ENCODE measurements at regions not wholly inside any gene's neighbourhood (a gene's known extent, or its start where the extent isn't known, plus 50 kb on each side); places are given as distances from the start of the nearest gene placed in this dataset.

DNA sequence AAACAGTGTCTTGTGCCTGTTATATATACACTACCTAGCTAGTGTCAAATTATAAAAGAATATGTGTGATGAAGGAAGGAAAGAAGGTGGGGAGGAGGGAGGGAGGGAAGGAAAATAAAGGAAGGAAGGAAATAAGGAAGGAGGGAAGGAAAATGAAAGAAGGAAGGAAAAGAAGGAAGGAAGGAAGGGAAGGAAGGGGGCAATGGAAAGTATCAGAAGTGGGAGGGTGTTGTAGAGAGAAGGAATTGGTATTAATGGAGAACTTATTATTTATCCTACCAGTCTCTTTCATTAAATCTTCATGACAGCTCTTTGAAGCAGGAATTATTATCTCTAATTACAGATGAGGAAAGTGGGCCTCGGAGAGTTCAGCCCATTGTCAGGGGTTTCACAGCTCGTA is 202.4 kb downstream of the SAMD5 start:
- Histone ChIP-seq H3K9me3 (replicated peaks) (no peaks in the 10 kb centered on the region), H3K36me3 (no peaks in the 10 kb centered on the region), H3K4me3 (no peak overlapping the region), H3K27me3 (replicated peaks) (no peaks in the 10 kb centered on the region), H3K4me1 (replicated peaks) (peaks cover 7% of the 10 kb centered on the region), H3K27ac (no peak overlapping the region)
- DNase-seq (ENCODE audit: low read depth in 1 of 2, low spot score in 2 of 2), result no peak

DNA sequence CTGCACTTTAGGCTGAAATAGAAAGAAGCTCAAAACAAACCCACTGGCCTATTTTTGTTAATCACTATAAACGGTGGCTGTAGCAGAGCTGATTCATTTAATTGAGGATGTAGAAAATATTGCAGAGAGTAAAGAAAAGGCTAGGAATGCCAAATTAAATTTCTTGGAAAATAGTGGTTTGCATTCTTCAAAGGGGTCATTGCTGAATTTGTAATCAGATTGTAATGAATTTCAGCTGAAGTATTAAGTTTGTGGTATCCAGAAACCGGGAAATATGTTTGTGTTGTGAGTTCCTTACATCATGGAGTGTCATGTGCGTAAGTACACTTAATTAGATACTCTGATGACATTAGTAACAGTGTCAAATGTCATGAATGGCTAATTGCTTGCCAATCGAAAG is 203.0 kb downstream of the SAMD5 start:
- no peak overlapping the region for H3K4me3 ChIP-seq
- H3K4me1 ChIP-seq (replicated peaks), result peaks cover 7% of the 10 kb centered on the region
- H3K36me3 ChIP-seq, result no peaks in the 10 kb centered on the region
- no peaks in the 10 kb centered on the region for H3K9me3 ChIP-seq (replicated peaks)
- DNase-seq (ENCODE audit: low read depth in 1 of 2, low spot score in 2 of 2), result no peak
- H3K27me3 ChIP-seq (replicated peaks), result no peaks in the 10 kb centered on the region
- no peak overlapping the region for H3K27ac ChIP-seq

DNA sequence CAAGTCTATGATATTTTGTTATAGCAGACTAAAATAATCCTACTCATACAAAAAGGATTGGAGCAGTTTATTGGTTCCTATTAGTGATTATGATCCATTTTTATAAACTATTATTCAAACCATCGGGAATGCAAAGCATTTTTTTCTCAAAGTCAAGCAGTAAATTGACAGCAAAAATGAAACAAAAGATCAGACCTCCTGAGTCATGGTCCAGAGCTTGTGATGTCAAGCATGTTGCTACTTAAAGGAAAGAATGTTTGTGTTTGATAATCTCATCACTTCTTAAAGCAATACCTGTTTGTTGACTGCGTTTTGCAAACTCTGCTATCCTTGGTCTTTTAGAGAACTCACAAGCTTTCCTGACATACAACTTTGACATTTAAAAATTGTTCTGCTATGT is 204.4 kb downstream of the SAMD5 start:
- Histone ChIP-seq H3K36me3 (no peaks in the 10 kb centered on the region), H3K4me3 (no peak overlapping the region), H3K9me3 (replicated peaks) (no peaks in the 10 kb centered on the region), H3K27me3 (replicated peaks) (no peaks in the 10 kb centered on the region), H3K4me1 (replicated peaks) (peaks cover 7% of the 10 kb centered on the region), H3K27ac (no peak overlapping the region)
- DNase-seq (ENCODE audit: low read depth in 1 of 2, low spot score in 2 of 2), result no peak

DNA sequence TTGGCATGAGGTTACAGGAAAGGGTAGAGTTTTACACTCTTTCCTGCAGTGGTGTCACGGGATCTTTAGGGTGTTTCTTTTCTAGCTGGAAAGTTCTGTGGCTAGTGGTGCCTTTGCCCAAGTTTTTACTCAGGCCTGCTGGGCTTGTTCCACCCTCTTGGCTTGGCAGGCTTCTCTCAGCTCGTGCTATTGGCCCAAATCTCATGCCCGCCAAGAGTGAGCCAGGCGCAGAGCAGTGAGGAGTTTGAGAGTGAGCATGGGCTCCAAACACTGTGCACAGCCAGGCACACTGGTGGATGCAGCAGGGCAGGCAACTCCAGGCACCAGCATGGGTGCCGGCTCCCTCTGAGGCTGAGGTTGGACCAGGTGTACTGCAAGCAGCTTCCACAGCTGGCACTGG is 206.5 kb downstream of the SAMD5 start:
- Histone ChIP-seq H3K27me3 (replicated peaks) (no peaks in the 10 kb centered on the region), H3K4me1 (replicated peaks) (no peaks in the 10 kb centered on the region; the same call in 1 of the 2 replicates), H3K9me3 (replicated peaks) (no peaks in the 10 kb centered on the region), H3K4me3 (no peak overlapping the region), H3K27ac (no peak overlapping the region), H3K36me3 (no peaks in the 10 kb centered on the region)
- no peak for DNase-seq (ENCODE audit: low read depth in 1 of 2, low spot score in 2 of 2)

DNA sequence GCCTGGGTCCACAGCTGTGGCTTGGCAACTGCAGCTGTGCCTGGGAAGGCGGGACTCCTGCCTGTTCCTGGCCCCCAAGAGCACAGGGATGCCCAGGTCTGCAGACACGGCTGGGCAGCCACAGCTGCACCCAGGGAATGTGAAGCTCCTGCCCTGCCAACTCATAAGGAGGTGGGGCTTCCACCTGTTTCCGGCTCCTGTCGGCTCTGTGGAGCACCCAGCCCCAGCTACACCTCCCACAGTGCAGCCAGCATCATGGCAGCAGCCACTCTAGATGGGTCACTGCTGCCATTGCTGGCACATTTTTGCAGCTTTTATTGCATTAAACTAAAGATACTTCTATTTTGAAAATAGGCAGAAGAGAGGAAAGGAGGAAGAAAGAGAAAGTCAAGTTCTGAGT is 207.9 kb downstream of the SAMD5 start:
- no peak for DNase-seq (ENCODE audit: low read depth in 1 of 2, low spot score in 2 of 2)
- no peaks in the 10 kb centered on the region for H3K4me1 ChIP-seq (replicated peaks)

DNA sequence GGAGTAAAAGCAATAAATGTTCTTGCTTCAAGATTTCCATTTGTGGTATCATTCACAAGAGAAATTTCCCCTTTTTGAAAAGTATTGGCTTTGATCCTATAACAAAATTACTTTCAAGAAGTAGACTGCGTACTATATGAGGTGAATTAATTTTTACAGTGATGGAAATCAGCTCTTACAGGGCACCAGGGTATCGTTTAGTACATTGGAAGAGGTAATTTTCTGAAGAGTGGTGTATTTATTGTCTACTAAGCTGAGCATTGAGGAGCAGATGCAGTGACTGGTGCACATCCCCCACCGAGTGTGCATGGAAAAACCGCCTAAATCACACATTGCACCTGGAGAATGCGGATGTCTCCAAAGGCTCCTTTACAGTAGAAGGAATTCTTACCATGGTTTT is 209.5 kb downstream of the SAMD5 start:
- no peaks in the 10 kb centered on the region for H3K27me3 ChIP-seq (replicated peaks)

More for the DNA sequence above, 207.9 kb downstream of the SAMD5 start:
- H3K4me3 ChIP-seq, result no peak overlapping the region
- no peaks in the 10 kb centered on the region for H3K36me3 ChIP-seq
- H3K27me3 ChIP-seq (replicated peaks), result no peaks in the 10 kb centered on the region
- H3K27ac ChIP-seq, result no peak overlapping the region
- no peaks in the 10 kb centered on the region for H3K9me3 ChIP-seq (replicated peaks)

DNA sequence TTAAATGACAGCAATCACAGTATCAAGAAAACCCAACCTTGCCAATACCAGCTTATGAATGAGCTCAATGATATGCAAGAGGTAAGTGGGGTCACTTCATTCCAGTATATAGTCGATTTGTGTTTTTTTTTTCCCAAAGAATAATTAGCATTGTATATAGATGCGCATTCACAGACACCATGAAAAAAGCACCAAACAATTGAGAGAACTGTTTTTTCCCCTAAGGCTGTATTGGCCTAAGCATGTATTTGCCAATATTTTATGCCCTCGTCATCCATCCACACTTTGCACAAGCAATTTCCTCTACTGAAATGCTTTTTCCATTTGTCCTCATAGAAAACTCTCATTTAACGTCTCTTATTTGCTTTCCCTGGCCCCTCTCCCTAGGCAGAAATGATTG is 213.7 kb downstream of the SAMD5 start:
- Histone ChIP-seq H3K4me3 (no peak overlapping the region), H3K4me1 (replicated peaks) (no peaks in the 10 kb centered on the region), H3K36me3 (no peaks in the 10 kb centered on the region), H3K9me3 (replicated peaks) (no peaks in the 10 kb centered on the region), H3K27ac (no peak overlapping the region), H3K27me3 (replicated peaks) (no peaks in the 10 kb centered on the region)
- DNase-seq (ENCODE audit: low read depth in 1 of 2, low spot score in 2 of 2), result no peak

More for the DNA sequence above, 209.5 kb downstream of the SAMD5 start:
- Histone ChIP-seq H3K27ac (no peak overlapping the region), H3K4me1 (replicated peaks) (no peaks in the 10 kb centered on the region), H3K36me3 (no peaks in the 10 kb centered on the region), H3K4me3 (no peak overlapping the region), H3K9me3 (replicated peaks) (no peaks in the 10 kb centered on the region)
- DNase-seq (ENCODE audit: low read depth in 1 of 2, low spot score in 2 of 2), result no peak

DNA sequence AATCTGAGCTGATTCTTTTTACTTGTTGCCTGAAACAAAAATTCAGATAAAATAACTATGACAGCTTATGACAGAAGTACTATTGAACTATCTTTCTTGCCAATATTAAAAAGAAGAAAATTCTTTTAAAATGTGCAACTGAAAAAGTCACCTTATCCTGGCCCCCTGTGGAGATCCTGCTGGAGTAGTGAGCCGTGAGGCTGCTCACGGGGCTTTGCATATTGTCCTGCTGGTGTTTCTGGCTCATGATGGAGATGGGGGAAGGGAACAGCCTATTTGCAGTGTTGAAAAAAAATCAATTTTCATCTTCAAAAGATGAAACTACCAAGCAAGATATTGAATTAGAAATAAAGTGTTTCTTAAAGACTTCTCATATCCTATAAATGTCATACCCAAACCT is 216.0 kb downstream of the SAMD5 start:
- Histone ChIP-seq H3K4me1 (replicated peaks) (no peaks in the 10 kb centered on the region), H3K9me3 (replicated peaks) (no peaks in the 10 kb centered on the region), H3K27ac (no peak overlapping the region), H3K4me3 (no peak overlapping the region), H3K27me3 (replicated peaks) (no peaks in the 10 kb centered on the region), H3K36me3 (no peaks in the 10 kb centered on the region)
- DNase-seq (ENCODE audit: low read depth in 1 of 2, low spot score in 2 of 2), result no peak

DNA sequence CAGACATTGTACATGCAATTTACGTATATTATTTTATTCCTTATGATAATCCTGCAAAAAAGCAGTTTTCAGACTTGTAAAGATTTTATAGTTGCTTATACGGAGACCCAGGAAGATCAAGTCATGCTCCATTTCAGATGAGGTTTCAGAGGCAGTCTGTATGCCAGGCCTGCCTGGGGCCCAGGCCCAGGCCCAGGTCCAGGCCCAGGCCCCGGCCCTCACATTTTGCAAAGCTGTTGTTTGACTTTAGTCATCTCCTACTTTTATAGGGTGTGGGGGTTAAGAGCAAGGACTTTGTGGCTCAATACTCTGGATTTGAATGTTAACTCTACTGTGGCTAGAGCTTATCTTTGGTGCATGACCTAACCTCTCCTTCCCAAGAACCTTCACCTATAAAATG is 217.9 kb downstream of the SAMD5 start:
- Histone ChIP-seq H3K4me1 (replicated peaks) (no peaks in the 10 kb centered on the region), H3K9me3 (replicated peaks) (no peaks in the 10 kb centered on the region), H3K36me3 (no peaks in the 10 kb centered on the region), H3K27ac (no peak overlapping the region), H3K4me3 (no peak overlapping the region), H3K27me3 (replicated peaks) (no peaks in the 10 kb centered on the region)
- DNase-seq (ENCODE audit: low read depth in 1 of 2, low spot score in 2 of 2), result no peak

DNA sequence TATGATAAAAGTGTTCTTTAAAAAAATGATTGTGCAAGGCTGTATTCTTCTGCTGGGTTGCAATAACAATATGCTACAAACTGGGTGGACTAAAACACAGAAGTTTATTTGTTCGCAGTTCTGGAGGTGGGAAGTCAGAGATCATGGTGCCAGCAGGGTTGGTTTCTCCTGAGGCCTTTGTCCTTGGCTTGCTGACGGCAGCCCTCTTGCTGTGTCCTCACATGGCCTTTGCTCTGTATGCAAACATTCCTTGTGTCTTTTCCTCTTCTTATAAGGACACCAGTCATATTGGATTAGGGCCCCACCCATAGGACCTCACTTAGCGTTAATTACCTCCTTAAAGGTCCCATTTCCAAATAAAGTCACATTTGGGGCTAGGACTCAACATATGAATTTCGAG is 220.4 kb downstream of the SAMD5 start:
- DNase-seq (ENCODE audit: low read depth in 1 of 2, low spot score in 2 of 2), result no peak
- Histone ChIP-seq H3K27me3 (replicated peaks) (no peaks in the 10 kb centered on the region), H3K4me1 (replicated peaks) (no peaks in the 10 kb centered on the region), H3K4me3 (no peak overlapping the region), H3K9me3 (replicated peaks) (no peaks in the 10 kb centered on the region), H3K36me3 (no peaks in the 10 kb centered on the region), H3K27ac (no peak overlapping the region)

DNA sequence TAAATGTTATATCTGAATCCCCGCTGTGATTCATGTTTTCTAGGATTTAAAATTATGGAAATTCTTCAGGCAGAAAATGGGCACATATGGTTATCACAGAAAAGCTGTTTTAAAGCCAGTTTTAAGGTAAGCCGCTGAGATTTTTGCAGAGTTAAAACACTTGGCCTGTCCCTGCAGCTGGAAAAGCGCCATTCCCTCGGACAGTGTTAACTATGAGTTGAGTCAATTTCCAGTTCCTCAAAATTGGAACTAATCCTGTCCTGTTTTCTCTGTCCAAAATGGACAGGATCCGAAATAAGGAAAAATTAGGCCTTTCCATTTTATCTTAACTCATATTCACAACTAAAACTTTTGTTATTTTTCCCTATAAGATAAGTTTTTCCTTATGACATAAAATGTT is 225.2 kb downstream of the SAMD5 start:
- Histone ChIP-seq H3K9me3 (replicated peaks) (no peaks in the 10 kb centered on the region), H3K4me1 (replicated peaks) (no peaks in the 10 kb centered on the region), H3K27ac (no peak overlapping the region), H3K36me3 (no peaks in the 10 kb centered on the region), H3K4me3 (no peak overlapping the region), H3K27me3 (replicated peaks) (no peaks in the 10 kb centered on the region)
- no peak for DNase-seq (ENCODE audit: low read depth in 1 of 2, low spot score in 2 of 2)

DNA sequence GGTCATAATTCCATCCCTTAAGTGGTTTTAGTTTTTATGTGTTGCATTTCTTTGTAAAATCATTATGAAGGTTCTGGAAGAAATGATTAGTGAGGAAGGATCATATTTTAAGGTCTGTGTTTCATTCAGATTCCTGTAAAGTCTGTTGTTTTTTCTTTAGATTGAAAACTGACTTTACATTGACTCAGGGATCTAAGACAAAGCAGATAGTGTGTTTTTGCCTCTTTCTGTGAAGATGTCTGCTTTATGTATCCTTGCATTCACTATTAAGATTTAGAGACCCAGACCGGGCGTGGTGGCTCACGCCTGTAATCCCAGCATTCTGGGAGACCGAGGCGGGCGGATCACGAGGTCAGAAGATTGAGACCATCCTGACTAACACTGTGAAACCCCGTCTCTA is 225.7 kb downstream of the SAMD5 start:
- H3K36me3 ChIP-seq, result no peaks in the 10 kb centered on the region
- no peak overlapping the region for H3K27ac ChIP-seq
- no peak overlapping the region for H3K4me3 ChIP-seq
- DNase-seq (ENCODE audit: low read depth in 1 of 2, low spot score in 2 of 2), result no peak
- H3K27me3 ChIP-seq (replicated peaks), result no peaks in the 10 kb centered on the region
- H3K9me3 ChIP-seq (replicated peaks), result no peaks in the 10 kb centered on the region
- H3K4me1 ChIP-seq (replicated peaks), result no peaks in the 10 kb centered on the region

DNA sequence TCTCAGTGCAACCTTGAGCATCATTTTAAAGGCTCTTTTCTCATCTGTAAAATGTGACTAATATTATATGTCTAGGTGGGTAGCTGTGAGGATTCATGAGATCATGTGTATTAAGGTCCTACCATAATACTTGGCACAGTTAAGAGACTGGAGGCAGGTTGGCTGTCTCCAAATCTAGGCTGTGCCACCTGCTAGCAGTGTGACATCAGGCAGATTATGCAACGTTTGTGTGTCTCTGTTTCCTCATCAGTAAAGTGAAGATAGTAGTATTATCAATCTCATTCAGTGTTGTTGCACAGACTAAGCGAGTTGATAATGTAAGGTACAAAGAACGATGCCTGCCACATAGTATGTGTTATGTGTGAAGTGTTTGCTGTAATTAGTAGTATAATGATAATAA is 227.4 kb downstream of the SAMD5 start:
- no peaks in the 10 kb centered on the region for H3K9me3 ChIP-seq (replicated peaks)
- H3K27ac ChIP-seq, result no peak overlapping the region
- no peaks in the 10 kb centered on the region for H3K36me3 ChIP-seq
- DNase-seq (ENCODE audit: low read depth in 1 of 2, low spot score in 2 of 2), result no peak
- H3K27me3 ChIP-seq (replicated peaks), result no peaks in the 10 kb centered on the region
- H3K4me1 ChIP-seq (replicated peaks), result no peaks in the 10 kb centered on the region
- no peak overlapping the region for H3K4me3 ChIP-seq

DNA sequence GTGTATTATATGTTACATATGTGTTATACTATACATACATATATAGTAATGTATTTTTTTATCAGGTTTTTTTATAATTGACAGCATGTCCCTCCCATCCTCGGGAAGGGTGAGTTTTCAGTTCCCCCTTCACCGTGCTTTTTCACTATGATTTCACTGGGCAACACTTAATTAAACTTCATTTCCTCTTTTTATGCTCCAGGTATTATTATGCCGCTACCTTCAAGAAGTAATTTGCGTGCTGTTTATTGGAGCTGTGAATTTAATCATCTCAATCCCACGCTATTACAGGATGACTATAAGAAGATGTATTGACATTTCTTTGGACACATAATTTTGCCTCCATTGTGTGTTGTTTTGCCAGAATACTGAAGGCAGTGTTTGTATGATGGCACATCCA is 228.6 kb downstream of the SAMD5 start:
- Histone ChIP-seq H3K36me3 (no peaks in the 10 kb centered on the region), H3K27me3 (replicated peaks) (no peaks in the 10 kb centered on the region), H3K9me3 (replicated peaks) (no peaks in the 10 kb centered on the region), H3K4me1 (replicated peaks) (no peaks in the 10 kb centered on the region), H3K4me3 (no peak overlapping the region), H3K27ac (no peak overlapping the region)
- no peak for DNase-seq (ENCODE audit: low read depth in 1 of 2, low spot score in 2 of 2)

DNA sequence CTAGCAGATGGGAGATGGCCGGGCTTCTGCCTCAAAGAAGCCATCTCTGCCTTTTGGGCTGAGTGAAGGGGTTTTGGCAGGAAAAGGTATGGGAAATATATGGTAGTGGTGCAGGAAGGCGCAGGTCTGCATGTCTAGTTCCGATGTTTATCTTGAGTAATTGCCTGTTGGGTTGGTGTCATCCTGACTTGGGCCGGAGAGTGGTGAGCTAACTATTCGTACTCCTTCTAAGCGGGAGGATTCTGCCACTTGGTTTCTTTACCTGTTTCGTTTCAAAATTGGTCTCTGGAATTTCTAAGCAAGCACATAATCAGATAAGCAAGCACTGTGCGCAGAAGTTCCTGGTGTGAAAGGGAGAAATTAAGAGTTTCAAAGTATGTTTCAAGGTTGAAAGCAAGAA is 229.6 kb downstream of the SAMD5 start:
- H3K4me3 ChIP-seq, result no peak overlapping the region
- no peak for DNase-seq (ENCODE audit: low read depth in 1 of 2, low spot score in 2 of 2)
- no peaks in the 10 kb centered on the region for H3K9me3 ChIP-seq (replicated peaks)
- H3K27ac ChIP-seq, result no peak overlapping the region
- no peaks in the 10 kb centered on the region for H3K36me3 ChIP-seq
- no peaks in the 10 kb centered on the region for H3K4me1 ChIP-seq (replicated peaks)
- H3K27me3 ChIP-seq (replicated peaks), result no peaks in the 10 kb centered on the region
